ENCODE measurements at regions not wholly inside any gene's neighbourhood (a gene's known extent, or its start where the extent isn't known, plus 50 kb on each side); places are given as distances from the start of the nearest gene placed in this dataset.

- TF ChIP-seq CTCF (IDR thresholded peaks at IDR 0.05): no peak
These were observed 1611.9 kb upstream of the SLC10A2 start for GRCh38 chr13:104678161-104678560.

GRCh38 chr13:104671901-104672300 is 1605.7 kb upstream of the SLC10A2 start:
- TF ChIP-seq CTCF (IDR thresholded peaks at IDR 0.05): no peak

GRCh38 chr13:104657196-104657595 is 1591.0 kb upstream of the SLC10A2 start:
- TF ChIP-seq CTCF (IDR thresholded peaks at IDR 0.05): no peak

- TF ChIP-seq CTCF (IDR thresholded peaks at IDR 0.05): no peak
These were observed 1584.2 kb upstream of the SLC10A2 start for GRCh38 chr13:104650431-104650830.

- no peak for TF ChIP-seq CTCF (IDR thresholded peaks at IDR 0.05)
These were observed 1582.1 kb upstream of the SLC10A2 start for GRCh38 chr13:104648291-104648690.

GRCh38 chr13:104645786-104646185 is 1579.6 kb upstream of the SLC10A2 start:
- TF ChIP-seq CTCF (IDR thresholded peaks at IDR 0.05): no peak

GRCh38 chr13:104641309-104641708 is 1575.1 kb upstream of the SLC10A2 start:
- TF ChIP-seq CTCF (IDR thresholded peaks at IDR 0.05): no peak

- TF ChIP-seq CTCF (IDR thresholded peaks at IDR 0.05): no peak
These were observed 1569.7 kb upstream of the SLC10A2 start for GRCh38 chr13:104635879-104636278.
